ENCODE measurements at regions not wholly inside any gene's neighbourhood (a gene's known extent, or its start where the extent isn't known, plus 50 kb on each side); places are given as distances from the start of the nearest gene placed in this dataset.

DNA sequence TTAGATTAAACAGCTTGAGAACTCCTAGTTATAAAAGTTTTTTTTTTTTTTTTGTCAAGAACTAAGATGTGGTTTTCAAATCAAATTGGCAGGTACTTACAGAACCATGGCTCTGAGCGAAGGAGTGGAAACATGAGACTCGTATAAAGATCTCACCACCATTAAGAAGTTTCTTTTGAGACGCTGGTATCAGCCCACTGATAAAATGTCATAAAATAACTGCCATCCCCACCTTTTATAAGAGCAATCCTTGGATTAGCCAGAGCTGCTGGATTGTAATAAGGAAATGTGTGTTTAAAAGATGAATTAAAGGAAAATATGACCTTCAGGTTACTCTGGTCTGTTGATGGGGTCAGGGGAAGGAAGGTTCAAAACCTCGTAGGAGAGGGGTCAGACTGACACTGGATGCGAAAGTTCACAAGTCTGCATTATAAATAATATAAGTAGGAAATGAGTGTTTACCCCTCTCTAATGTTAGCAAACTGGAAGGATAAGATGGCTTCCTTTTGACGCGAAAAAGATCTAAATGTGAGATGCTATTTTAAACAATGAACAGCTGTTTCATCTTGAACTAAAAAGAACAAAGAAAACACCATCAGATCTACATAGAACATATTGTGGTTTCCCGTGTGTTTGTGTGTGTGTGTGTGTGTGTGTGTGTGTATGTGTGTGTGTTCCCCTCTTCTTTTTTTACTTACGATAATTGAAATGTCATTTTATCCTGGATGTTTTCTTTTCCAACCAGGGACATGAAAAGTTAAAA lies 386.8 kb upstream of the JAG1 start:
- H3K4me3 ChIP-seq (ENCODE audit: low read depth, low read length), result no peak overlapping the region
- DNase-seq (ENCODE audit: low read depth), result no peak
- TF ChIP-seq, protein P1, sequence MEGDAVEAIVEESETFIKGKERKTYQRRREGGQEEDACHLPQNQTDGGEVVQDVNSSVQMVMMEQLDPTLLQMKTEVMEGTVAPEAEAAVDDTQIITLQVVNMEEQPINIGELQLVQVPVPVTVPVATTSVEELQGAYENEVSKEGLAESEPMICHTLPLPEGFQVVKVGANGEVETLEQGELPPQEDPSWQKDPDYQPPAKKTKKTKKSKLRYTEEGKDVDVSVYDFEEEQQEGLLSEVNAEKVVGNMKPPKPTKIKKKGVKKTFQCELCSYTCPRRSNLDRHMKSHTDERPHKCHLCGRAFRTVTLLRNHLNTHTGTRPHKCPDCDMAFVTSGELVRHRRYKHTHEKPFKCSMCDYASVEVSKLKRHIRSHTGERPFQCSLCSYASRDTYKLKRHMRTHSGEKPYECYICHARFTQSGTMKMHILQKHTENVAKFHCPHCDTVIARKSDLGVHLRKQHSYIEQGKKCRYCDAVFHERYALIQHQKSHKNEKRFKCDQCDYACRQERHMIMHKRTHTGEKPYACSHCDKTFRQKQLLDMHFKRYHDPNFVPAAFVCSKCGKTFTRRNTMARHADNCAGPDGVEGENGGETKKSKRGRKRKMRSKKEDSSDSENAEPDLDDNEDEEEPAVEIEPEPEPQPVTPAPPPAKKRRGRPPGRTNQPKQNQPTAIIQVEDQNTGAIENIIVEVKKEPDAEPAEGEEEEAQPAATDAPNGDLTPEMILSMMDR (IDR thresholded peaks at IDR 0.05; ENCODE audit: insufficient read depth, low read length), result no peak

DNA sequence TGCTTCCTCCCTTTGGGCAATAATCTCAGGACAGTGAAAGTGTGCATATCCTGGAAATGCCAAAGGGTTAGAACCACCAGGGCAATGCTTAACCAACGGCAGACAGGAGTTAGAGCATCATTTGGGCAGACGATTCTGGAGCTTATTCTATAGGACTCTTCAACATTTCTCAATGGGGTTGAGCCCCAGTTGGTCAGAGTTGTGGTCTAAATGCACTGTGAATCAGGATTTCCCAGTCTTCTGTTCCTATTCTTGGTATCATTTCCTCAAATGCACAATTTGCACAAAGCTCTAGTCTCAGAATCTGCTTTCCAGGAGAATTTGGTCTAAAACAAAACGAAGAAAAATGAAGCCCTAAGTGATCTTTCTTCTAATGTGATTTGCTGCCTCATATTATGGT lies 389.6 kb upstream of the JAG1 start:
- no peak for DNase-seq (ENCODE audit: low read depth)
- H3K4me3 ChIP-seq (ENCODE audit: low read depth, low read length), result no peak overlapping the region
- TF ChIP-seq, protein P1 (IDR thresholded peaks at IDR 0.05; ENCODE audit: insufficient read depth, low read length), result no peak

DNA sequence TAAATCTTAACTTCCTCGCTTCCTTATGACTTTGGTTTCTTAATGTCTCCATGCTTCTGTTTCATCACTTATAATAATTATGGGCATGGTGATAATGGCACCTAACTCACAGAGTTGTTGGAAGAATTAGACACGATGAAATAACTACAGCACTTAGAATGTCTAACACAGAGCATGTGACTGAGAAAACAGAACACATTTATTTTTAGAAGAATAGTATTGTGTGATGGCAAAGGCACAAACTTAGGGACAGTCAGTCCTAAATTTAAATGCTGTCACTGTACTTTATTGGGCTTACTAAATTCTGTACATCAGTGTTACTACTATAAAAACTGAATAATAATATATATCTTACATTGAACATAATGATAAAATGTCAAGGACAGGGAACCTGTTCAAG lies 391.1 kb upstream of the JAG1 start:
- TF ChIP-seq, protein P1 (IDR thresholded peaks at IDR 0.05; ENCODE audit: insufficient read depth, low read length), result no peak
- no peak for DNase-seq (ENCODE audit: low read depth)
- no peak overlapping the region for H3K4me3 ChIP-seq (ENCODE audit: low read depth, low read length)

DNA sequence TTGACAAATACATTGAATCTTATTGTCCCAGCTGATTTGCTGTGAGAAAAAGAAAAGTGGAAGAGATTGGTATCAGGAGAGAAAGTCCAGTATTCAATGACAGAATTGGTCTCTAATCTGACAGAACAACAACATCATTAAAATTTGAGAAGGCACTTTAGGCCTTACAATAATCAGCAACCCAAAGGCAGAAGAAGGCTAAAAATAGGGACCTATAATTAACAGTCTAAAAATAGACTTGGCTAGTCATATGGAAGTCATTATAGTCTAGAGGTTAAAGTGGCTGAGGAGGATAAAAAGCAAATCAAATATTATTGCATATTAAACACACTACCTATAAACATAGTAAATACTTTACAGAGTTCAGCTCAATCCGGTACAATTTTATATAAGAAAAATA lies 393.6 kb upstream of the JAG1 start:
- DNase-seq (ENCODE audit: low read depth), result no peak
- no peak overlapping the region for H3K4me3 ChIP-seq (ENCODE audit: low read depth, low read length)
- TF ChIP-seq, protein P1 (IDR thresholded peaks at IDR 0.05; ENCODE audit: insufficient read depth, low read length), result no peak

DNA sequence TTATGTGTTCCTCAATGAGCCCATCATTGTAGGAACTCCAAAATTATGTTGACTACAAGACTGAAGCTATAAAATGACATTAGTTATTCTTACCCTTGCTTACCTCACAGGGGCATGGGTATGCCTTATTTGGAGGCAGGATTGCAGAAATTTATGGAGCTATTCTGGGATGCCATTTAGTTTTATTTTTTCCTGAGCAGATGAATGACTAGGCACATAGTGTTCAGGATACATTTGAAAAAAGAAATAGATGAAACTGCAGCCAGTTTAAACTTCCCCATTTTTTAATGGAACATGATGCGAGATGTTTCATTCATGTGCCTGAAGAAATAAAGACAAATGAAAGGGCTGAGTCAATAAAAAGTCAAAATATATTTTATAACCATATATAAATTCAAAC lies 399.2 kb upstream of the JAG1 start:
- no peak for DNase-seq (ENCODE audit: low read depth)
- no peak overlapping the region for H3K4me3 ChIP-seq (ENCODE audit: low read depth, low read length)
- TF ChIP-seq, protein P1 (IDR thresholded peaks at IDR 0.05; ENCODE audit: insufficient read depth, low read length), result no peak

DNA sequence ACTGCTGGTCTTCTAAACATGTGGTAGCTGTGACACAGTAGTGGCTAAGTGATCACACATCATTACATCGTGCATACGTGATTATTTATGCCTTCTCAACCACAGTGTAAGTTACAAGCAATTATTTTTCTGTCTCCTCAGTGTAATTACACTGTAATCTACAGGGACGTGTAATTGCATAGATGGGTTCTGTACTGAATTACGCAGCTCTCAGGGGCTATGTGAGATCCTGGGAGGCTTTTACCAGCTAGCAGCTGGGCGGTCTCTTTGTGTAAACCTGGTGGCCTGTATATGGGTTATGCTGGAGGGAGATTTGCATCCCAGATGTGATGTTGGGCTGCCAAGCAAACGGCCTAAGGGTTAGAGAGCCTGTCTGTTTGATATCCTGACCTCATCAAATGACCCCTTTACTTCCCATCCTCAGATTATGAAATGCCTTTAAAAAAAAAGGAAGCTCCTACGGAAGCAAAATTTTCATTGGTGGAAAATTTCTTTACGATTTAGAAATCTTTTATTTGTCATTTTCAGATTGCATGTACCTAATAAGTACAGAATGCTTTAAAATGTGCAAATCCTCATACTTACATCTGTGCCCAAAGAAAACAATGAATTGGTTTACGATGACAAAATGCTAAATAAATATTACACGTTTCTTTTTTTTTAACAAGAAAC lies 402.8 kb upstream of the JAG1 start:
- TF ChIP-seq, protein P1 (IDR thresholded peaks at IDR 0.05; ENCODE audit: insufficient read depth, low read length), result no peak
- DNase-seq (ENCODE audit: low read depth), result no peak
- H3K4me3 ChIP-seq (ENCODE audit: low read depth, low read length), result no peak overlapping the region

All from fibroblast of the aortic adventitia (primary cell).